B cell (primary cell): ENCODE measurements at regions not wholly inside any gene's neighbourhood (a gene's known extent, or its start where the extent isn't known, plus 50 kb on each side); places are given as distances from the start of the nearest gene placed in this dataset.

Experiments used
- CTCF ChIP-seq: fragments of 200-600 bp; IDR thresholded peaks from one replicate; pipeline ENCODE4 v1.8.0; 2022; ENCODE audit warnings: antibody characterized with exemption, mild to moderate bottlenecking
- EZH2 ChIP-seq: IDR thresholded peaks from 2 replicates; pipeline ENCODE4 v1.6.1; 2012; ENCODE audit warnings: borderline replicate concordance, low read depth, mild to moderate bottlenecking, moderate library complexity, low read length; ENCODE audit not compliant: insufficient read depth, poor library complexity, severe bottlenecking

GRCh38 chr6:92623431-92623830, 795.9 kb downstream of the EPHA7 start:
- TF ChIP-seq CTCF, result no peak
- no peak for TF ChIP-seq EZH2
